ENCODE measurements at regions not wholly inside any gene's neighbourhood (a gene's known extent, or its start where the extent isn't known, plus 50 kb on each side); places are given as distances from the start of the nearest gene placed in this dataset.
A peak's percentile ranks its signal among the peaks of the same experiment; 100 is the strongest.
"Not testable (repeated sequence)": the region's sequence is repeated elsewhere in the genome, so short reads cannot be mapped to it uniquely, and the experiment has no call there.

DNA sequence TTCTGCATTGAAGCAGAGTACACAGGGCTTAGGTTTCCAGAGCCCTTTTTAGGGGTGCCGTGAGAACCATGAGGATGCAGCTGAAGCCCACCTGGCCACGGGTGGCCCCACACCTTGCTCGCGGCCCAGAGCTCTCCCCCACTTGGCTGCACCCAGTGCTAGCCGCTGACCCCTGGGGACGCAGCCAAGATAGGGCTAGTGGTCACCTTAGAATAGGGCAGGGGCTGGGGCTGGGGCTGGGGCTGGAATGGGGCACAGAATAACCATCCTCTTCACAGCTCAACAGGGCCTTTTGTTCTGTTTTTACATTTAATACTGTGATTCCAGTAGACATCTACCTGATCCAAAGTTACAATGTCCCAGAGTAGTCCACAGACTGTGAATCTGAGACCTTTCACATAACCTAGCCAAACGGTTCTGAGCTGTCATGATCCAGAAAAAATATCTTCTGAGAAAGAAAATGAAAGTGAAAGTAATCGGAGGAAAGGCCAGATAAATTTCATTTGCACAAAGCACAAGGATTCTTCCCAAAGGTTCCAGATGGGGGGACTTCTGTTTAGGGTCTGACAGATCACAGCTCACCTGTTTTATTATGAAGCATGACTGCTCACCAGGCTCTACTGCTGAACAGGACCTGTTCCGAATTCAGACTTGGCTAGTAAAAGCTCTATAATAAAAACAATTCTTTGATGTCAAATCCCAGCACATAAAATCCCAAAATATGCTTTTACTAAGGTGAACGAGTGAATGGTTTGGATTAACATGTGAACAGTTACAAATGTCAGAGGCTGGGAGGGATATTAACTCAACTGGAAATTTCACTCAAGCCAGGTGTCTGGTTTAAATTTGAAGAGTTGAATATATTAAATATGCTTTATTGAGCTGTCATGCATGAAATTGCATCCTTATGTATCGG is 401.9 kb downstream of the THBS2 start:
- Histone ChIP-seq H3K36me3 (ENCODE audit: control insufficient read depth in 2 of 2, insufficient read depth in 2 of 2, low read length in 1 of 2) (no peaks in the 10 kb centered on the region), H3K4me3 (ENCODE audit: low read length in 2 of 2) (no peak overlapping the region), H3K4me1 (ENCODE audit: control insufficient read depth in 2 of 2, insufficient read depth in 2 of 2, low read length in 2 of 2) (no peaks in the 10 kb centered on the region), H3K9me3 (ENCODE audit: control insufficient read depth in 2 of 2, insufficient read depth in 1 of 2, low read length in 1 of 2) (peaks cover 0 to 18% of the 10 kb centered on the region in 2 donors), H3K27ac (ENCODE audit: low read depth in 1 of 2, low read length in 1 of 2) (no peak overlapping the region), H3K27me3 (ENCODE audit: control insufficient read depth in 2 of 2, insufficient read depth in 1 of 2, low read length in 1 of 2) (no peaks in the 10 kb centered on the region)
- 83% methylated on average over 11 of the region's 11 CpGs for WGBS
- DNase-seq (ENCODE audit: low read depth in 6 of 9, low spot score in 9 of 9), result no peak

DNA sequence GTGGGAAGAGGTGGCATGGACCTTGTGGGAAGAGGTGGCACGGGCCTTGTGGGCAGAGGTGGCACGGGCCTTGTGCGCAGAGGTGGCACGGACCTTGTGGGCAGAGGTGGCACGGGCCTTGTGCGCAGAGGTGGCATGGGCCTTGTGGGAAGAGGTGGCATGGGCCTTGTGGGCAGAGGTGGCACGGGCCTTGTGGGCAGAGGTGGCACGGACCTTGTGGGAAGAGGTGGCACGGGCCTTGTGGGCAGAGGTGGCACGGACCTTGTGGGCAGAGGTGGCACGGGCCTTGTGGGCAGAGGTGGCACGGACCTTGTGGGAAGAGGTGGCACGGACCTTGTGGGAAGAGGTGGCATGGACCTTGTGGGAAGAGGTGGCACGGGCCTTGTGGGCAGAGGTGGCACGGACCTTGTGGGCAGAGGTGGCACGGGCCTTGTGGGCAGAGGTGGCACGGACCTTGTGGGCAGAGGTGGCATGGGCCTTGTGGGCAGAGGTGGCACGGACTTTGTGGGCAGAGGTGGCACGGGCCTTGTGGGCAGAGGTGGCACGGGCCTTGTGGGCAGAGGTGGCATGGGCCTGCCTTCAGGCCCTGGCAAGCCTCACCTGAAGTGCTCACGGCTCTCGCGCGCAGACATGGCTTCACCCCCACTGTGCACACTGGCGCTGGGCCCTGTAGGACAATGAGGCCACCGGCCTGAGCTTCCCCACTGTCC is 403.5 kb downstream of the THBS2 start:
- DNase-seq (ENCODE audit: low read depth in 6 of 9, low spot score in 9 of 9); H3K36me3 ChIP-seq (ENCODE audit: control insufficient read depth in 2 of 2, insufficient read depth in 2 of 2, low read length in 1 of 2); H3K27me3 ChIP-seq (ENCODE audit: control insufficient read depth in 2 of 2, insufficient read depth in 1 of 2, low read length in 1 of 2); H3K4me3 ChIP-seq (ENCODE audit: low read length in 2 of 2); H3K4me1 ChIP-seq (ENCODE audit: control insufficient read depth in 2 of 2, insufficient read depth in 2 of 2, low read length in 2 of 2); H3K27ac ChIP-seq (ENCODE audit: low read depth in 1 of 2, low read length in 1 of 2): not testable (repeated sequence)
- 92% methylated on average over 26 of the region's 26 CpGs for WGBS
- peaks cover 0 to 18% of the 10 kb centered on the region in 2 donors for H3K9me3 ChIP-seq (ENCODE audit: control insufficient read depth in 2 of 2, insufficient read depth in 1 of 2, low read length in 1 of 2)

DNA sequence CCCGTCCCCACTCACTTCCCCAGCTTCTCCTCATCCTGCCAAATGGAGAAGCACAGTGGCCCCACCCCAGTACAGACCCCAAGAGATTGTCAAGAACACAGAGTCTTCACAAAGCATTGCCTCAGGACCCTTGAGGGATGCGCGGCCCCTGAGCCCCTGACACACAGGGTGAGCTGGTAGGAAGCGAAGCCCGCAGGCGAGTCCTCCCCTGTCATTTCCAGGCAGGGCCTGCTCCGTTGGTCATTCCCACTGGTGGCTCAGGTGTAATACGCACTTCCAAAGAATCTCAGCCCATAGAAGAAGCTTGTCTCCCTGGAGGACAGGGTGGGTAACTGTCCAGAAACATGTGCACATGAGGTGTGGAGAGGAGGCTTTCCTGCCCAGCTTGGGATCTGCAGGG is 404.2 kb downstream of the THBS2 start:
- Histone ChIP-seq H3K36me3 (ENCODE audit: control insufficient read depth in 2 of 2, insufficient read depth in 2 of 2, low read length in 1 of 2) (no peaks in the 10 kb centered on the region), H3K9me3 (ENCODE audit: control insufficient read depth in 2 of 2, insufficient read depth in 1 of 2, low read length in 1 of 2) (peaks cover 0 to 18% of the 10 kb centered on the region in 2 donors), H3K4me3 (ENCODE audit: low read length in 2 of 2) (no peak overlapping the region), H3K27ac (ENCODE audit: low read depth in 1 of 2, low read length in 1 of 2) (no peak overlapping the region), H3K27me3 (ENCODE audit: control insufficient read depth in 2 of 2, insufficient read depth in 1 of 2, low read length in 1 of 2) (no peaks in the 10 kb centered on the region), H3K4me1 (ENCODE audit: control insufficient read depth in 2 of 2, insufficient read depth in 2 of 2, low read length in 2 of 2) (no peaks in the 10 kb centered on the region)
- WGBS, result 90% methylated on average over 8 of the region's 8 CpGs
- DNase-seq (ENCODE audit: low read depth in 6 of 9, low spot score in 9 of 9), result no peak

DNA sequence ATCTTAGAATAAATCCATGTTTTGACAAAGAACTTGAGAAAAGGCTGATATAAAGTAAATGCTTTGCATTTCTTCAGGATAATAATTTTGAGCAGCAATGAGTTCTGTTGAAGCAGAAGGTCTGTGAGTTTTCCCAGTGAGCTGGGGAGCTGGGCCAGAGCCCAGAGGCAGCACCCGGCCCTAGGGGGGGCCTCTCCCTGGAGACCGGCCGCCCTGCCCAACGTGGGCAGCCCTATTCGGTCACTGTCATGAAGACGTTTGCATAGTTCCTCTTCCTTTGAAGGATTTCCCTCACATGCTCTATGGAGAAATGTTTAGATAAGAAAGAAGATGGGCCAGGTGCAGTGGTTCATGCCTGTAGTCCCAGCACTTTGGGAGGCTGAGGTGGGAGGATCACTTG is 404.8 kb downstream of the THBS2 start:
- H3K9me3 ChIP-seq (ENCODE audit: control insufficient read depth in 2 of 2, insufficient read depth in 1 of 2, low read length in 1 of 2), result peaks cover 0 to 24% of the 10 kb centered on the region in 2 donors
- no peaks in the 10 kb centered on the region for H3K4me1 ChIP-seq (ENCODE audit: control insufficient read depth in 2 of 2, insufficient read depth in 2 of 2, low read length in 2 of 2)
- no peak for DNase-seq (ENCODE audit: low read depth in 6 of 9, low spot score in 9 of 9)
- H3K36me3 ChIP-seq (ENCODE audit: control insufficient read depth in 2 of 2, insufficient read depth in 2 of 2, low read length in 1 of 2), result no peaks in the 10 kb centered on the region
- H3K27me3 ChIP-seq (ENCODE audit: control insufficient read depth in 2 of 2, insufficient read depth in 1 of 2, low read length in 1 of 2), result no peaks in the 10 kb centered on the region
- H3K27ac ChIP-seq (ENCODE audit: low read depth in 1 of 2, low read length in 1 of 2), result no peak overlapping the region
- 82% methylated on average over 6 of the region's 6 CpGs for WGBS
- H3K4me3 ChIP-seq (ENCODE audit: low read length in 2 of 2), result no peak overlapping the region

DNA sequence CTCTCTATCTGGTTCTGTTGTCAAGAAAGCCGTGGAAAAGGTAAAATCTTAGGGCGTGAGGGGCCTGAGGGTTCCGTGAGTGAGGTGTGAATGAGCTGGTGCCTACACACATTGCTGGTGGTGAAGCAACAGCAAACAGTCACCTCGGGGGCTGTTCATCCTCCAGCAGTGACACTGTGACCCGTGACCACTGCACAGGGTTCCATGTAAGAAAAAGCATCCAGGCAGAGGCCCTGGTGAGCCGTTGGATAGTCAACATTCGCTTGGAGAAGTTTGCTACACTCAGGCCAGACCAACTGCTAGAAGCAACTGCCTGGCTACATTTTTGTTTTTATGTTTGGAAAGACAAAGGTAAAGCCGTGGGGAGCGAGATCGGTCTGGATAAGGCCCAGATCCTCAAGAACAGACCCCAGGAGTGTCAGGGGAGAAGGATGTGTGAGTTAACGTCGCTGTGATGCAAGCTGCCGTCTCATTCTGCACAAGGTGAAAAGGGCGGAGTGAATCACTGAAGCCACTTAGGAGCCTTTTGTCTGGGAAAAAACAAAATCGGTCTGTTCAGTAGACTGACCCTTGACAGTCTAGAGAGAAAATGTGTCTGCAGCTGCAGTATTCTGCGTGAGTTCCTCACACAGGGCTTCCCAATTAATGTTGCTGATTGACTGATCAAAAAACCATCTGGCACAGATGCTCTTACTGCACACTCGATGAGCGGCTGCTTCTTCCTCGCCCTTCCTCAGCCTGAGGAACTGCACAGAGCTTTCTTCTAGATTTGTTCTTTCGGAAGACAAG is 404.0 kb downstream of the SMOC2 start:
- Histone ChIP-seq H3K4me1 (ENCODE audit: control insufficient read depth in 2 of 2, insufficient read depth in 2 of 2, low read length in 2 of 2) (no peaks in the 10 kb centered on the region), H3K4me3 (ENCODE audit: low read length in 2 of 2) (no peak overlapping the region), H3K36me3 (ENCODE audit: control insufficient read depth in 2 of 2, insufficient read depth in 2 of 2, low read length in 1 of 2) (no peaks in the 10 kb centered on the region), H3K27ac (ENCODE audit: low read depth in 1 of 2, low read length in 1 of 2) (no peak overlapping the region), H3K27me3 (ENCODE audit: control insufficient read depth in 2 of 2, insufficient read depth in 1 of 2, low read length in 1 of 2) (no peaks in the 10 kb centered on the region), H3K9me3 (ENCODE audit: control insufficient read depth in 2 of 2, insufficient read depth in 1 of 2, low read length in 1 of 2) (peaks cover 0 to 51% of the 10 kb centered on the region in 2 donors)
- DNase-seq (ENCODE audit: low read depth in 6 of 9, low spot score in 9 of 9), result no peak
- 89% methylated on average over 20 of the region's 20 CpGs for WGBS

DNA sequence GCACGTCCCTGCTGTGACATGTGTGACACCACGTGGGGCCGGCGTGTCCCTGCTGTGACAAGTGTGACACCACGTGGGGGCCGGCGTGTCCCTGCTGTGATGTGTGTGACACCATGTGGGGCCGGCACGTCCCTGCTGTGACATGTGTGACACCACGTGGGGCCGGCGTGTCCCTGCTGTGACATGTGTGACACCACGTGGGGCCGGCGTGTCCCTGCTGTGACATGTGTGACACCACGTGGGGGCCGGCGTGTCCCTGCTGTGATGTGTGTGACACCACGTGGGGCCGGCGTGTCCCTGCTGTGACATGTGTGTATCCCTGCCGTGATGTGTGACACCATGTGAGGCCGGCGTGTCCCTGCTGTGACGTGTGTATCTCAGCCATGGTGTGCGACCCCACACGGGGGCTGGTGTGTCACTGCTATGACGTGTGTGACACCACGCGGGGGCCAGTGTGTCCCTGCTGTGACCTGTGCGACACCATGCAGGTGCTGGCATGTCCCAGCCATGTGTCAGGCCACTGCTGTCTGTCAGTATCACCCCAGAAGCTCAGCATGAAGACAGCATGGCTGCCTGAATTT is 401.7 kb downstream of the SMOC2 start:
- not testable (repeated sequence) for H3K36me3 ChIP-seq (ENCODE audit: control insufficient read depth in 2 of 2, insufficient read depth in 2 of 2, low read length in 1 of 2); H3K4me1 ChIP-seq (ENCODE audit: control insufficient read depth in 2 of 2, insufficient read depth in 2 of 2, low read length in 2 of 2); DNase-seq (ENCODE audit: low read depth in 6 of 9, low spot score in 9 of 9); H3K27ac ChIP-seq (ENCODE audit: low read depth in 1 of 2, low read length in 1 of 2); H3K4me3 ChIP-seq (ENCODE audit: low read length in 2 of 2); H3K27me3 ChIP-seq (ENCODE audit: control insufficient read depth in 2 of 2, insufficient read depth in 1 of 2, low read length in 1 of 2)
- H3K9me3 ChIP-seq (ENCODE audit: control insufficient read depth in 2 of 2, insufficient read depth in 1 of 2, low read length in 1 of 2), result peaks cover 0 to 58% of the 10 kb centered on the region in 2 donors
- 96% methylated on average over 31 of the region's 31 CpGs for WGBS

DNA sequence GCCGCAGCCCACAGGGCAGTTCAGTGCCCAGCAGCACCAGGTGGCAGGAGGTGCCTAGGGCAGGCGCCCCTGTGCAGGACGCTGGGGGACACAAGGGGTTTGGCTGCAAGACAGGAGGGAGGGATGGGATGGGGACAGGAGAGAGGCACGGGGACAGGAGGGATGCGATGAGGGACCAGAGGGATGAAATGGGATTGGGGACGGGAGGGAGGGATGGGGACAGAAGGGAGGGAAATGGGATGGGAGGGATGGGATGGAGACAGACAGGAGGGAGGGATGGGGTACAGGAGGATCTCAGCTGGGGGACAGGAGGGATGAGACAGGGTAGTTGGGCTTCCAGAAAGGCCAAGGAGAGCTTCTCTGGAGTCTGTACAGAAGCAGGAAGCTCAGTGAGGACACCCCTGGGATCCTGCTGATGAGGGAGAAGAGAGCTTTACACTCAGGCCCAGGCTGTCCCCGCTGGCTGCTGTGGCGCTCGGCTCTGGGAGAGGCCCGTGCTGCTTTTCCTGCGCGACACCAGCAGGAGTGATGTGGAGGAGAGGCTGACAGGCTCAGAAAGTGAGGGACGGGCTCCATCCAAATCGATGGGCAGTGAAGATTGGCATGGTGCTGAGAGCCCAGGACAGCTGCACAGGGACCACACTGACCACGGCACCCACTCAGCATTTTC is 400.8 kb downstream of the SMOC2 start:
- peaks cover 0 to 62% of the 10 kb centered on the region in 2 donors for H3K9me3 ChIP-seq (ENCODE audit: control insufficient read depth in 2 of 2, insufficient read depth in 1 of 2, low read length in 1 of 2)
- H3K4me3 ChIP-seq (ENCODE audit: low read length in 2 of 2), result no peak overlapping the region
- H3K27ac ChIP-seq (ENCODE audit: low read depth in 1 of 2, low read length in 1 of 2), result no peak overlapping the region
- H3K27me3 ChIP-seq (ENCODE audit: control insufficient read depth in 2 of 2, insufficient read depth in 1 of 2, low read length in 1 of 2), result no peaks in the 10 kb centered on the region
- H3K36me3 ChIP-seq (ENCODE audit: control insufficient read depth in 2 of 2, insufficient read depth in 2 of 2, low read length in 1 of 2), result no peaks in the 10 kb centered on the region
- 84% methylated on average over 15 of the region's 15 CpGs for WGBS
- no peaks in the 10 kb centered on the region for H3K4me1 ChIP-seq (ENCODE audit: control insufficient read depth in 2 of 2, insufficient read depth in 2 of 2, low read length in 2 of 2)
- DNase-seq (ENCODE audit: low read depth in 6 of 9, low spot score in 9 of 9), result peak in 1 of 9 donors; percentile 19

DNA sequence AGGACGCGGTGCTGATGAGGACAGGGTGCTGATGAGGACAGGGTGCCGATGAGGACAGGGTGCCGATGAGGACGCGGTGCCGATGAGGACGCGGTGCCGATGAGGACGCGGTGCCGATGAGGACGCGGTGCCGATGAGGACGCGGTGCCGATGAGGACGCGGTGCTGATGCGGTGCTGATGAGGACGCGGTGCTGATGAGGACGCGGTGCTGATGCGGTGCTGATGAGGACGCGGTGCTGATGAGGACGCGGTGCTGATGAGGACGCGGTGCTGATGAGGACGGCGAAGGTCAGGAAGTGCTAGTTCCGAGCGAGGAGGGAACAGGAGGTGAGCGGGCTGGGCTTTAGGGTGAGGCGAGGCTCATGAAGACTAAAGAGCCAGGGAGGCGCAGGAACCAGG is 399.9 kb downstream of the SMOC2 start:
- not testable (repeated sequence) for H3K4me3 ChIP-seq (ENCODE audit: low read length in 2 of 2); DNase-seq (ENCODE audit: low read depth in 6 of 9, low spot score in 9 of 9); H3K27ac ChIP-seq (ENCODE audit: low read depth in 1 of 2, low read length in 1 of 2); H3K27me3 ChIP-seq (ENCODE audit: control insufficient read depth in 2 of 2, insufficient read depth in 1 of 2, low read length in 1 of 2); H3K36me3 ChIP-seq (ENCODE audit: control insufficient read depth in 2 of 2, insufficient read depth in 2 of 2, low read length in 1 of 2); H3K4me1 ChIP-seq (ENCODE audit: control insufficient read depth in 2 of 2, insufficient read depth in 2 of 2, low read length in 2 of 2)
- whole genome bisulfite sequencing, result 81% methylated on average over 40 of the region's 40 CpGs
- peaks cover 0 to 62% of the 10 kb centered on the region in 2 donors for H3K9me3 ChIP-seq (ENCODE audit: control insufficient read depth in 2 of 2, insufficient read depth in 1 of 2, low read length in 1 of 2)

All from thymus (tissue), 11 donors.